HUES64 (cell line): ENCODE measurements at regions not wholly inside any gene's neighbourhood (a gene's known extent, or its start where the extent isn't known, plus 50 kb on each side); places are given as distances from the start of the nearest gene placed in this dataset.

Experiments
- H3K27ac ChIP-seq: 2 replicates; pipeline ENCODE4 v1.7.0; 2013; ENCODE audit warnings: low read depth, low read length, inconsistent platforms
- H3K27me3 ChIP-seq: 2 replicates; pipeline ENCODE4 v1.6.1; 2013; ENCODE audit warnings: mild to moderate bottlenecking, low read length; ENCODE audit not compliant: insufficient read depth
- H3K36me3 ChIP-seq: 2 replicates; pipeline ENCODE4 v1.6.1; 2013; ENCODE audit warnings: mild to moderate bottlenecking, low read length; ENCODE audit not compliant: insufficient read depth
- H3K4me1 ChIP-seq: 2 replicates; pipeline ENCODE4 v1.6.1; 2013; ENCODE audit warnings: mild to moderate bottlenecking, low read length, moderate library complexity; ENCODE audit not compliant: insufficient read depth
- H3K4me3 ChIP-seq: 2 replicates; pipeline ENCODE4 v1.5.1; 2013; ENCODE audit warnings: mild to moderate bottlenecking, low read length, moderate library complexity
- H3K9ac ChIP-seq: 2 replicates; pipeline ENCODE4 v1.6.1; 2013; ENCODE audit warnings: mild to moderate bottlenecking, low read depth, low read length
- H3K9me3 ChIP-seq: 2 replicates; pipeline ENCODE4 v1.6.1; 2013; ENCODE audit warnings: low read depth, low read length; ENCODE audit not compliant: insufficient read depth
- WGBS: fragments of 150-250, 120-280 bp; methylation state at CpG from one replicate; pipeline ENCODE4 v1.1.7; 2013; ENCODE audit warnings: missing lambda C conversion rate; 5-methylcytosine and 5-hydroxymethylcytosine counted together

DNA sequence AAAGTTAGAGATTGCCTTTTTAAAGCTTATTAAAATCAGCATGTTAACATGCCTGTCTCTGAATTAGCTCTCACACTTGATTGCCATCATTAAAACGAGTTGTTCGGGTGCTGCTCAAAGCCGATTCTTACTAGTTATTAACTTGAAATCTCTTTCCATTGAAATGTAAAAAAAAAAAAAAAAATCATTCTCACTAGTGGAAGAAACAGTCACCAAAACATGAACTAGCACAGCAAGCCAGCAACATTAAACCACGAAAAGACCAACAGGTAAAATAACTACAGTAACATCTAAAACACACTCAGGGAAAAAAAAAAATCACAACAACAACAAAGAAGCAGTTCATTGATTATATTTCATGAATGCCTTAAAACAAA lies 264.5 kb downstream of the MEIS1 start:
- H3K27me3 ChIP-seq, result no peaks in the 10 kb centered on the region
- no peaks in the 10 kb centered on the region for H3K9me3 ChIP-seq
- no peak overlapping the region for H3K4me3 ChIP-seq
- H3K4me1 ChIP-seq, result peaks cover 38% of the 10 kb centered on the region
- no peak overlapping the region for H3K9ac ChIP-seq
- WGBS, result 54% methylated on average over 4 of the region's 4 CpGs
- no peaks in the 10 kb centered on the region for H3K36me3 ChIP-seq
- peak overlapping the region; percentile 59; the same call in 1 of the 2 replicates for H3K27ac ChIP-seq

DNA sequence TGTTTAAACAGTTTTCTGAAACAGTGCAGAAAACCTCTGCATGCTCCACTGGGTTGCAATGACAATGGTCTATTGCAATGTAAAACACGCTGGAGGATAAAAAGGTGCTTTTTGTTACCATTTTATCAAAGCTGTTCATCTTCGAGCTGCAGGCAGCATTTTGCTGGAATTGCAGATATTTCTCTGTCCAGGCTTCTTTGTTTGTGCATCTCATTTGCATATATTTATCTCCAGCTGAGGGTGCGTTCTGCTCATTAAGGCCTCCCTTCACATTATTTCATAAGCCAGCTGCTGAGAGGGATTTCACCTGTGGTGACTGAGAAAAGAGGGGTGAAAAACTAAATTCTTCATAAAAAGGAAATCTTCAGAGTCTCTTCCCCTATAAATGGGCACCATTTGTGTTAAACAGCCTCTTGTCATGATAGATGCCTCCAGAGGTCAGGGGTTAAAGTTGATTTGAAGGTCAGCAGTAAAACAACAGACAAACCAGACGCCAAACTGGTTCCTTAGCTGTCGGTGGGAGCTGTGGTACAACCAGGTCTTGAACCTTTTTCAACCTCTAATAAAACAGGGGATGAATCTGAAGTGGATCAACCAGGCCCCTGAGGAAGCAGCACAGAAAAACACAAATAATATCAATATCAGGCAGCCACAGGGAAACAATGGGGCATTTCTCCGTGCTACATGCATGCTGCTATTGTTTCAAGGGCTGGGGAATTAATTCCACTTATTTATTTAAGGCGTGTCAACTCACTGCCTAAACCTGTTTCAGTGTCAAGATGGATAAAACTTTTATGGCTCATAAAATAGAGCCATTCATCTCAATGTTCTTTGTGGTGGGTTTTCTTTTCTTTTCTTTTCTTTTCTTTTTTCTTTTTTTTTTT lies 265.1 kb downstream of the MEIS1 start:
- Histone ChIP-seq H3K4me1 (peaks cover 38% of the 10 kb centered on the region), H3K27me3 (no peaks in the 10 kb centered on the region), H3K9ac (no peak overlapping the region), H3K36me3 (no peaks in the 10 kb centered on the region), H3K9me3 (no peaks in the 10 kb centered on the region), H3K27ac (peak overlapping the region; percentile 59; the same call in 1 of the 2 replicates), H3K4me3 (no peak overlapping the region)
- WGBS, result 53% methylated on average over 7 of the region's 7 CpGs

DNA sequence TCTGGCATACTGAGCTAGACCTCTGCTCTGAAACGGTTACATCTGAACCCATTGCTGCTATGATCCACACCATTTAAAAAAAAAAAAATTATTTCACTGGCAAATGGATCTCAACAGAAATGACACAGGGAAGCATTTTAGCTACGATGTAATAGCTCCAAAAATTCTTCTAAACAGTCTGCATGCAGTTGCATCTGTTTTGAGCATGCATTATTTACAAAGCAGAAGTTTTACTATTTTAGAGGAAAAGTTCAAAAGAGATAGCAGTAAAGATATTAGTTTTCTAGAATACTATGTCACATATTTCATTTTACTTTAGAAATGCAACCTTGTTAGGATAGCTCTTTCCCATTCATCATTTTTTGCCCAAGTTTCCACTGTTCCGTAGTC lies 265.7 kb downstream of the MEIS1 start:
- Histone ChIP-seq H3K27me3 (no peaks in the 10 kb centered on the region), H3K36me3 (no peaks in the 10 kb centered on the region), H3K9ac (no peak overlapping the region), H3K27ac (no peak overlapping the region), H3K9me3 (no peaks in the 10 kb centered on the region), H3K4me3 (no peak overlapping the region), H3K4me1 (peaks cover 38% of the 10 kb centered on the region)
- 93% methylated on average over 3 of the region's 3 CpGs for WGBS

DNA sequence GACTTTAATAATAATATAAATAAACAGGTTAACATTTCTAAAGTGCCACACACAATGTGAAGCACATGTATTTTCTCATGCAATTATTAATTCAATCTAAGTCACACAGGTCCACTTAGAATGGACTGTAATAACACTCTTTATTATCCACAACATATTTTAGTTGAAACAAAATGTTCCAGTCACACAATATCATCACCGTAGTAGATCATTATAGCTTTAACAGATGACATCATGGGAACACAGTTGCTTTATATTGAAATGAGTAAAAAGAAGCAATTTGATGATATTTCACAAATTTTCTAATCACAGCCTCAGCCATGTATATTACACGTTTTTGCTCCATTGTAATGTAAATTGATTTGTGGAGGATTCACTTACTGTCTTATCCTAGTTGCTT lies 266.3 kb downstream of the MEIS1 start:
- Histone ChIP-seq H3K27ac (no peak overlapping the region), H3K27me3 (no peaks in the 10 kb centered on the region), H3K4me1 (peaks cover 38% of the 10 kb centered on the region), H3K4me3 (no peak overlapping the region), H3K9ac (no peak overlapping the region), H3K36me3 (no peaks in the 10 kb centered on the region), H3K9me3 (no peaks in the 10 kb centered on the region)
- WGBS, result 38% methylated on average over 1 of the region's 2 CpGs

DNA sequence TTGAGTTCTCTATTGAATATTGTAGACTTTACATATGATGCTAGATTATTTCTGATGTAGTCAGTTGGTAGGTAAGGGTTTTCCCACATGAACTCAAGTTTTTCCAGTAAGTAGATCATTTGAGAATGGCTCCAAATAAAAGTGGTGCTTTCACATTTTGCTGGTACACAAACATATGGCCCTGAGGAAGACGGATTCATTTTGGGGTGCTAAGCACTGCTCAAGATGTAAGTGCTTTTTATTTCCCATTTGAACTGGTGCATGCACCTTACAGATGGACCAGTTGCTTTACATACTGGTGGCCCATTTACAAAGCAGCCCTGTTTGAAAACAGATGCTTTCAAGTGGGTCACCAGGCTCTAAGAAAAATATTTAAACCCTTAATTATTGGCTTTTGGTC lies 266.7 kb downstream of the MEIS1 start:
- WGBS, result 93% methylated on average over 1 of the region's 1 CpG
- Histone ChIP-seq H3K4me3 (no peak overlapping the region), H3K27ac (no peak overlapping the region), H3K9me3 (no peaks in the 10 kb centered on the region), H3K9ac (no peak overlapping the region), H3K4me1 (peaks cover 38% of the 10 kb centered on the region), H3K36me3 (no peaks in the 10 kb centered on the region), H3K27me3 (no peaks in the 10 kb centered on the region)

DNA sequence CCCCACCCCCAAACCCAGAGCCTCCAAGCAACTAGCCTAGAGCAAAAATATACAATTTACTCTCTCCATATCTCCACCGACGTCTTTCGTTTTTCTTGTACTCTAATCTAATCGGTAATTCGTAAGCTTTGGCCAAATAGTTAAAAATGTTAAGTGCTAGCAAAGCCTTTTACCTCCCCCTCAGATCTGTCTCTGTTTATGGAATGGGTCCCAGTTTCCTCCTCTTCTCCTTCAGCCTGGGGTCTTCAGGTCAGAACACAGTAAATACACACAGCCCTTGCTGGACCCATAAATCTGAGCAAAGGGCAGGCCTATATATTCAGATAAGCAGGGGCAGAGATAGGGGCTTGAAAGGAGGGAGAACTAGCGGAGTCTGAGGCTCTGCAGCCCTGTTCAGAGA lies 267.4 kb downstream of the MEIS1 start:
- Histone ChIP-seq H3K4me3 (no peak overlapping the region), H3K9ac (no peak overlapping the region), H3K27ac (no peak overlapping the region), H3K4me1 (peaks cover 38% of the 10 kb centered on the region), H3K36me3 (no peaks in the 10 kb centered on the region), H3K27me3 (no peaks in the 10 kb centered on the region), H3K9me3 (no peaks in the 10 kb centered on the region)
- 95% methylated on average over 6 of the region's 6 CpGs for WGBS

DNA sequence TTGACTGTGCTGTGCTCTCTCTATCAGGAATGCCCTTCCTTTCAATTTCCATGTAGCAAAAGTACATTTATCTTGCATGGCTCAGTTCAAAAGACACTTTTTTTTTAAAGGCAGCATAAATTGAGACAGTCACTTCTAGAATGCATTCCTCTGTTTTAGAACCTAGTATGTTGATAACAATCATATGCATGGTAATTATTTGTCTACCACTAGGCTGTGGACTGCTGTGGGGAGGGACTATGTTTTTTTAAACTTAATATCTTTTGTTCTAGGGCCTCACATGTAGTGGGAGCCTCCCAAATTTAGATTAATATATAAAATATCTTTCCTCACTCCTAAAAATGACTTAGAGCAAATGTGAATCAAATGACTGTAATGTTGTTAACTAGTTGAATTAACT lies 269.9 kb downstream of the MEIS1 start:
- Histone ChIP-seq H3K27ac (no peak overlapping the region), H3K9ac (no peak overlapping the region), H3K4me3 (no peak overlapping the region), H3K4me1 (peaks cover 16% of the 10 kb centered on the region), H3K36me3 (no peaks in the 10 kb centered on the region), H3K27me3 (no peaks in the 10 kb centered on the region), H3K9me3 (no peaks in the 10 kb centered on the region)

DNA sequence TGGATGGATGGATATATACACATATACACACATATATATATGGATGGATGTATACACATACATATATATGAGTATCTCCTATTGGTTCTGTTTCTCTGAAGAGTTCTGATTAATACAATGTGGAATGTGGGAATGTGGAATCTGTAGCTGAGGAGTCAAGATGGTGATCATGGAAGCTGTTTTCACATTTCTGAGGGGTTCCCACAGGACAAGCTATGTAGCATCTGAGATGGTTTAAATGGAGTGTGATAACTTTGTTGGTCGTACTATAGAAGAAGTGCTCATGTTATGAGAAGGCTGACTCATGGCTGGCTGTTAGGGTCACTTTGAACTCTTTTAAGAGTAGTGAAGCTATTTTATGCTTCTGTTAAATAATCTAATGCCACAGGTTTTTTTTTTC lies 279.7 kb downstream of the MEIS1 start:
- no peaks in the 10 kb centered on the region for H3K9me3 ChIP-seq
- WGBS, result 91% methylated on average over 1 of the region's 1 CpG
- no peak overlapping the region for H3K4me3 ChIP-seq
- H3K27me3 ChIP-seq, result no peaks in the 10 kb centered on the region
- peaks cover 9% of the 10 kb centered on the region; the same call in 1 of the 2 replicates for H3K4me1 ChIP-seq
- H3K36me3 ChIP-seq, result no peaks in the 10 kb centered on the region
- no peak overlapping the region for H3K9ac ChIP-seq
- H3K27ac ChIP-seq, result no peak overlapping the region

DNA sequence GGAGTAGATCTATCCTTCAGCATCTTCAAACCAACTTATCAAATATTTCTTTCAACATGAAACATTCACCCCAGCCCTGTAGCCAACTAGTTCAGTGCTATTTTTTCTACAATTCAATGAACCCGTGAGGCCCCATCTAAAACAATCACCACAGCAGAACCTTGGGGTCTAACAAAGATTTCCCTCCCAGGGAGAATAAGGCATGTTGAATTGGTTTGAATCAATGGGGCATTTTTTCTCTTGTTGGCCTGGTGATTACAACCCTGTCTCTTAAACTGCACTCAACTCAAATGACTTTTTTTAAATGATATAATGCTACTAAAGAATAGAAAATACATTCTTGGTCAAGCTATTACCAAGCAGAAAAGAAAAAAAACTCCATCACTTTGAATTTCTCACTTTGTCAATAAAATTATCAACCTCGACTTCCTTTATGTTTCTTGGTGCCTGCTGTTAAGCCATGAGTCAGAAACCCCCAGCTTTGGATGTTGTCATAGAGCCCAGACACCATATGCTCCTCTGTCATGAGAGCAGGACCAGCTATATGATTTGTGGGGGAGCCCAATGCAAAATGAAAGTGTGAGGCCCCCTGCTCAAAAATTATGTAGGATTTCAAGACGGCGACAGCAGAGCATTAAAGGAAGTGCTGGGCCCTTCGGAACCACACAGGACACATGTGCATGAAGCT lies 282.4 kb downstream of the MEIS1 start:
- Histone ChIP-seq H3K9me3 (no peaks in the 10 kb centered on the region), H3K4me1 (peaks cover 9% of the 10 kb centered on the region; the same call in 1 of the 2 replicates), H3K4me3 (no peak overlapping the region), H3K27ac (no peak overlapping the region), H3K9ac (no peak overlapping the region), H3K36me3 (no peaks in the 10 kb centered on the region), H3K27me3 (no peaks in the 10 kb centered on the region)
- 82% methylated on average over 5 of the region's 5 CpGs for WGBS

DNA sequence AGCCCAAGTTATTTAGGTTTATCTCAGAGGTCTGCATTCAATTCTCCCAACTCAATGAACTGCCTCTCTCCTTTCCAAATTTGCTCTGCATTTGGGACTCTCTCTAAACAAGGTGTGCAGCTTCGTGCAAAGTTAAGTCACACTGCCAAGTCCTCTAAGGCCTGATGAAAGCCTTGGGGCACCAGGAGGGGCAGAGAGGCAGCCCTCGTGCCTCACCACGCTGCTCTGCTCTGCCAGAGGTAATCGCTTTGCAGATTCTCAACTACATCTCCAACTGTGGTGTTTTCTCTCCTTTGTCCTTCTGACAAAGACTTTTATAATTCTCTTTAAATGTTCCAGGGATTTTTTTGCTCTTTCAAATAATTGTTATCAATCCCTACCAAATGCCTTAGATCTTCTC lies 283.0 kb downstream of the MEIS1 start:
- no peaks in the 10 kb centered on the region for H3K27me3 ChIP-seq
- H3K27ac ChIP-seq, result no peak overlapping the region
- H3K4me3 ChIP-seq, result no peak overlapping the region
- no peaks in the 10 kb centered on the region for H3K36me3 ChIP-seq
- no peaks in the 10 kb centered on the region for H3K9me3 ChIP-seq
- WGBS, result 70% methylated on average over 4 of the region's 4 CpGs
- H3K9ac ChIP-seq, result no peak overlapping the region
- H3K4me1 ChIP-seq, result peaks cover 9% of the 10 kb centered on the region; the same call in 1 of the 2 replicates

DNA sequence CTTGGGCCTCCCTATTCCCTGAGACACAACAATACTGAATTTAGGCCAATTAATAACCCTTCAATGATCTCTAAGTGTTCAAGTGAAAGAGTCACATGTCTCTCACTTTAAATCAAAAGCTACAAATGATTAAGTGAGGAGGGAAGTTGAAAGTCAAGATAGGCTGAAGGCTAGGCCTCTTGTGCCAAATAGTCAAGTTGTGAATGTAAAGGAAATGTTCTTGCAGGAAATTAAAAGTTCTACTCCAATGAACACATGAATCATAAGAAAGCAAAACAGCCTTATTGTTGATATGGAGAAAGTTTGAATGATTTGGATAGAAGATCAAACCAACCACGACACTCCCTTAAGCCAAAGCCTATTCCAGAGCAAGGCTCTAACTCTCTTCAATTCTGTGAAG lies 286.9 kb downstream of the MEIS1 start:
- H3K9ac ChIP-seq, result no peak overlapping the region
- no peak overlapping the region for H3K27ac ChIP-seq
- H3K36me3 ChIP-seq, result no peaks in the 10 kb centered on the region
- H3K4me1 ChIP-seq, result peaks cover 14% of the 10 kb centered on the region; the same call in 1 of the 2 replicates
- H3K9me3 ChIP-seq, result no peaks in the 10 kb centered on the region
- no CpG with 5 or more reads among the region's 1 CpG for WGBS
- H3K27me3 ChIP-seq, result no peaks in the 10 kb centered on the region
- H3K4me3 ChIP-seq, result no peak overlapping the region
